ENCODE measurements at regions not wholly inside any gene's neighbourhood (a gene's known extent, or its start where the extent isn't known, plus 50 kb on each side); places are given as distances from the start of the nearest gene placed in this dataset.
"Not testable (repeated sequence)": the region's sequence is repeated elsewhere in the genome, so short reads cannot be mapped to it uniquely, and the experiment has no call there.

DNA sequence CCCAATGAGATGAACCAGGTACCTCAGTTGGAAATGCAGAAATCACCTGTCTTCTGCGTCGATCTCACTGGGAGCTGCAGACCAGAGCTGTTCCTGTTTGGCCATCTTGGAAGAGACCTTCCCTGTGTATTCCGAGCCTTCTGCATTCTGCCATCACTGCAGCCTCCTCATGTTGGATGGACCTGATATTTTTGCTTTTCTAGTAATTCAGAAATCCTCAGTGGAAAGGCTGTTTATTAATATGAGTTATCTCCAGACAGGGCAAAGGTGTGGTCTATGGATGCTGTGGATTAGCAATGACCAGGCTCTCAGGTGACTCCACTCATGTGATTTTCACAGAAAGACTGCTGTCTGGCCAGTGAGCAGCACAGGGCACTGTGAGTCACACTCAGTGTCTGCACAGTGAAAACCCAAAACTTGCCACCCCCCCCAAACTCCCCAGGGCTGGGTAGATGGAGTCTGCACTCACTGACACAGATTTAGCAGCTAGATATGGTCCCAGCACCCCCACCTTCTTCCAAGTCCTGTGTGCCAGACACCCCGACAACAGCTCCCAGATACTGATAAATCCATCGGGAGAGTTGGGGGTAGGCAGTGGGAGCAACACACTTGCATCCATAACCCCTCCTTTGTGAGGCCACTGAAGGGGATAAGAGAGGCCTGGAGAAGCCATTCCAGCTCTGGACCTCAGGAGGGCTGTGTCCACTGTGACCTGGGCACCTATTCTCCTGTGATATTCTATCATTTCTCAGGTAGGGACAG, 75.2 kb upstream of the TOP3B start:
- H3K36me3 ChIP-seq (ENCODE audit: low read depth) = no peaks in the 10 kb centered on the region
- DNase-seq (ENCODE audit: low spot score) = no peak
- peaks cover 1% of the 10 kb centered on the region for H3K9me3 ChIP-seq (ENCODE audit: severe bottlenecking)
- ATAC-seq (ENCODE audit: low read depth) = no peak
- no peak overlapping the region for H3K4me3 ChIP-seq (ENCODE audit: severe bottlenecking)
- TF ChIP-seq, protein P1, sequence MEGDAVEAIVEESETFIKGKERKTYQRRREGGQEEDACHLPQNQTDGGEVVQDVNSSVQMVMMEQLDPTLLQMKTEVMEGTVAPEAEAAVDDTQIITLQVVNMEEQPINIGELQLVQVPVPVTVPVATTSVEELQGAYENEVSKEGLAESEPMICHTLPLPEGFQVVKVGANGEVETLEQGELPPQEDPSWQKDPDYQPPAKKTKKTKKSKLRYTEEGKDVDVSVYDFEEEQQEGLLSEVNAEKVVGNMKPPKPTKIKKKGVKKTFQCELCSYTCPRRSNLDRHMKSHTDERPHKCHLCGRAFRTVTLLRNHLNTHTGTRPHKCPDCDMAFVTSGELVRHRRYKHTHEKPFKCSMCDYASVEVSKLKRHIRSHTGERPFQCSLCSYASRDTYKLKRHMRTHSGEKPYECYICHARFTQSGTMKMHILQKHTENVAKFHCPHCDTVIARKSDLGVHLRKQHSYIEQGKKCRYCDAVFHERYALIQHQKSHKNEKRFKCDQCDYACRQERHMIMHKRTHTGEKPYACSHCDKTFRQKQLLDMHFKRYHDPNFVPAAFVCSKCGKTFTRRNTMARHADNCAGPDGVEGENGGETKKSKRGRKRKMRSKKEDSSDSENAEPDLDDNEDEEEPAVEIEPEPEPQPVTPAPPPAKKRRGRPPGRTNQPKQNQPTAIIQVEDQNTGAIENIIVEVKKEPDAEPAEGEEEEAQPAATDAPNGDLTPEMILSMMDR (IDR thresholded peaks at IDR 0.05; ENCODE audit: poor library complexity, severe bottlenecking) = no peak
- H3K4me1 ChIP-seq (ENCODE audit: insufficient read depth, poor library complexity, severe bottlenecking) = peaks cover 13% of the 10 kb centered on the region
- H3K27ac ChIP-seq (ENCODE audit: poor library complexity, severe bottlenecking) = no peak overlapping the region
- no peaks in the 10 kb centered on the region for H3K27me3 ChIP-seq (ENCODE audit: insufficient read depth, poor library complexity, severe bottlenecking)

DNA sequence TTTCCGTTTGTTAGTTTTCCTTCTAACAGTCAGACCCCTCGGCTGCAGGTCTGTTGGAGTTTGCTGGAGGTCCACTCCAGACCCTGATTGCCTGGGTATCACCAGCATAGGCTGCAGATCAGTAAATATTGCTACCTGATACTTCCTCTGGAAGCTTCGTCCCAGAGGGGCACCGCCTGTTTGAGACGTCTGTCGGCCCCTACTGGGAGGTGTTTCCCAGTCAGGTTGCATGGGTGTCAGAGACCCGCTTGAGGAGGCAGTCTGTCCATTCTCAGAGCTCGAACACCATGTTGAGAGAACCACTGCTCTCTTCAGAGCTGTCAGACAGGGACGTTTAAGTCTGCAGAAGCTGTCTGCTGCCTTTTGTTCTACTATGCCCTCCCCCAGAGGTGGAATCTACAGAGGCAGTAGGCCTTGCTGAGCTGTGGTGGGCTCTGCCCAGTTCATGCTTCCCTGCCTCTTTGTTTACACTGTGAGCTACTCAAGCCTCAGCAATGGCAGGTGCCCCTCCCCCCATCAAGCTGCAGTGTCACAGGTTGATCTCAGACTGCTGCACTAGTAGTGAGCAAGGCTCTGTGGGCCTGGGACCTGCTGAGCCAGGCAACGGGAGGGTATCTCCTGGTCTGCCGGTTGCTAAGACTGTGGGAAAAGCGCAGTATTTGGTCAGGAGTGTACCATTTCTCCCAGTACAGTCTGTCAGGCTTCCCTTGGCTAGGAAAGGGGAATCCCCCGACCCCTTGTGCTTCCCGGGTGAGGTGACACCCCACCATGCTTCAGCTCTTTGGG, 74.4 kb upstream of the TOP3B start:
- not testable (repeated sequence) for DNase-seq (ENCODE audit: low spot score); H3K36me3 ChIP-seq (ENCODE audit: low read depth); H3K4me1 ChIP-seq (ENCODE audit: insufficient read depth, poor library complexity, severe bottlenecking); H3K27me3 ChIP-seq (ENCODE audit: insufficient read depth, poor library complexity, severe bottlenecking); H3K4me3 ChIP-seq (ENCODE audit: severe bottlenecking); H3K27ac ChIP-seq (ENCODE audit: poor library complexity, severe bottlenecking); ATAC-seq (ENCODE audit: low read depth); H3K9me3 ChIP-seq (ENCODE audit: severe bottlenecking)

DNA sequence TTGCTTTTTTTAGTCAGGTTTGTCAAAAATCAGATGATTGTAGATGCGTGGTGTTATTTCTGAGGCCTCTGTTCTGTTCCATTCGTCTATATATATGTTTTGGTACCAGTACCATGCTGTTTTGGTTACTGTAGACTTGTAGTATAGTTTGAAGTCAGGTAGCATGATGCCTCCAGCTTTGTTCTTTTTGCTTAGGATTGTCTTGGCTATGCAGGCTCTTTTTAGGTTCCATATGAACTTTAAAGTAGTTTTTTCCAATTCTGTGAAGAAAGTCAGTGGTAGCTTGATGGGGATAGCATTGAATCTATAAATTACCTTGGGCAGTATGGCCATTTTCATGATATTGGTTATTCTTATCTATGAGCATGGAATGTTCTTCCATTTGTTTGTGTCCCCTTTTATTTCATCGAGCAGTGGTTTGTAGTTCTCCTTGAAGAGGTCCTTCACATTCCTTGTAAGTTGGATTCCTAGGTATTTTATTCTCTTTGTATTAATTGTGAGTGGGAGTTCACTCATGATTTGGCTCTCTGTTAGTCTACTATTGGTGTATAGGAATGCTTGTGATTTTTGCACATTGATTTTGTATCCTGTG, 70.1 kb upstream of the TOP3B start:
- not testable (repeated sequence) for DNase-seq (ENCODE audit: low spot score); H3K9me3 ChIP-seq (ENCODE audit: severe bottlenecking); H3K4me1 ChIP-seq (ENCODE audit: insufficient read depth, poor library complexity, severe bottlenecking); H3K27me3 ChIP-seq (ENCODE audit: insufficient read depth, poor library complexity, severe bottlenecking); ATAC-seq (ENCODE audit: low read depth); H3K36me3 ChIP-seq (ENCODE audit: low read depth); H3K27ac ChIP-seq (ENCODE audit: poor library complexity, severe bottlenecking); H3K4me3 ChIP-seq (ENCODE audit: severe bottlenecking)

DNA sequence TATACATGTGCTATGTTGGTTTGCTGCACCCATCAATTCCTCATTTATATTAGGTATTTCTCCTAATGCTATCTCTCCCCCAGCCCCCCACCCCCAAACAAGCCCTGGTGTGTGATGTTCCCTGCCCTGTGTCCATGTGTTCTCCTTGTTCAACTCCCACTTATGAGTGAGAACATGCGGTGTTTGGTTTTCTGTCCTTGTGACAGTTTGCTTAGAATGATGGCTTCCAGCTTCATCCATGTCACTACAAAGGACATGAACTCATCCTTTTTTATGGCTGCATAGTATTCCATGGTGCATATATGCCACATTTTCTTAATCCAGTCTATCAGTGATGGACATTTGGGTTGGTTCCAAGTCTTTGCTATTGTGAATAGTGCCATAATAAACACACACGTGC, 68.4 kb upstream of the TOP3B start:
- H3K27ac ChIP-seq (ENCODE audit: poor library complexity, severe bottlenecking); H3K27me3 ChIP-seq (ENCODE audit: insufficient read depth, poor library complexity, severe bottlenecking); H3K36me3 ChIP-seq (ENCODE audit: low read depth); H3K4me1 ChIP-seq (ENCODE audit: insufficient read depth, poor library complexity, severe bottlenecking); ATAC-seq (ENCODE audit: low read depth); H3K4me3 ChIP-seq (ENCODE audit: severe bottlenecking); DNase-seq (ENCODE audit: low spot score); H3K9me3 ChIP-seq (ENCODE audit: severe bottlenecking): not testable (repeated sequence)

DNA sequence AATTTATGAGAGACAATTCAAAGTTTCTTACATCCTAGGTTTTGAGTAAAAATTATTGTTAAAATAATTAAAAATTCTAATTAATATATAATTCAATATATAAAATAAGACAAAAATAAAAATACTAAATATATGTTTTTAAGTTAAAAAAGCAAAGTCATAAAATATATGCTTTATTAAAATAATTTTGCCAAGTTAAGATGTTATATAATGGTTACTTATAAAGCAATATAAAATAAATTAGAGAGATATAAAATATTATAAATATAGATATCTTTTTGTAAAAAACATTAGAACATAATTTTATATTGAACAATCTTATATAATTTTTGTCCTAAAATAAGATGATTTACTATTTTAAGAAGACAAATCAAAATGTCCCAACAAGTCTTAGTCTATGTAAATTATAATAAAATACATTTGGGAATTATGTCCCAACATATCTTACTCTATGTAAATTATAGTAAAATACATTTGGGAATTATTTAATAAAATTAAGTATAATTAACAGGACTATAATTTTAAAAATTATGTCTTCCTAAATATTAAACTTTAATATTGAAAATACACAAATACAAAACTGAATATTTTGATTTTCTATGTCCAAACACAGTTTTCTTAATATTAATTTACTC, 67.7 kb upstream of the TOP3B start:
- no peak for ATAC-seq (ENCODE audit: low read depth)
- H3K27ac ChIP-seq (ENCODE audit: poor library complexity, severe bottlenecking) = no peak overlapping the region
- H3K27me3 ChIP-seq (ENCODE audit: insufficient read depth, poor library complexity, severe bottlenecking) = no peaks in the 10 kb centered on the region

More for the DNA sequence above, 67.7 kb upstream of the TOP3B start:
- Histone ChIP-seq H3K36me3 (ENCODE audit: low read depth) (no peaks in the 10 kb centered on the region), H3K4me1 (ENCODE audit: insufficient read depth, poor library complexity, severe bottlenecking) (no peaks in the 10 kb centered on the region), H3K9me3 (ENCODE audit: severe bottlenecking) (no peaks in the 10 kb centered on the region), H3K4me3 (ENCODE audit: severe bottlenecking) (no peak overlapping the region)
- TF ChIP-seq, protein P1 (IDR thresholded peaks at IDR 0.05; ENCODE audit: poor library complexity, severe bottlenecking) = no peak
- no peak for DNase-seq (ENCODE audit: low spot score)

Measured in RWPE2 (cell line).